Large intestine (tissue), 3 donors: ENCODE measurements at regions not wholly inside any gene's neighbourhood (a gene's known extent, or its start where the extent isn't known, plus 50 kb on each side); places are given as distances from the start of the nearest gene placed in this dataset.
A peak's percentile ranks its signal among the peaks of the same experiment; 100 is the strongest.

Experiments used
- DNase-seq, 2 donors: peaks; one replicate each; pipeline versions ENCODE4 v3.0.0 to v3.0.0-alpha.2; 2013
- H3K27ac ChIP-seq: one replicate; pipeline ENCODE4 v1.5.1; 2013; ENCODE audit warnings: low read length
- H3K27me3 ChIP-seq: 2 replicates; pipeline ENCODE4 v1.6.1; 2013; ENCODE audit warnings: low read length; ENCODE audit not compliant: control insufficient read depth, insufficient read depth
- H3K36me3 ChIP-seq: 2 replicates; pipeline ENCODE4 v1.6.1; 2013; ENCODE audit warnings: low read length; ENCODE audit not compliant: control insufficient read depth, insufficient read depth
- H3K4me1 ChIP-seq: one replicate; pipeline ENCODE4 v1.6.1; 2013; ENCODE audit warnings: low read length; ENCODE audit not compliant: control insufficient read depth, insufficient read depth
- H3K4me3 ChIP-seq: one replicate; pipeline ENCODE4 v1.5.1; 2013; ENCODE audit warnings: low read length
- H3K9me3 ChIP-seq: one replicate; pipeline ENCODE4 v1.6.1; 2013; ENCODE audit warnings: mild to moderate bottlenecking, low read depth, low read length, moderate library complexity; ENCODE audit not compliant: control insufficient read depth
- WGBS: methylation state at CpG from one replicate; pipeline ENCODE4 v1.1.5; 2013; ENCODE audit warnings: low lambda C conversion rate; ENCODE audit not compliant: insufficient coverage; 5-methylcytosine and 5-hydroxymethylcytosine counted together

GRCh38 chr15:35974052-35974451, 428.1 kb upstream of the DPH6 start:
- no peak overlapping the region for H3K4me3 ChIP-seq
- WGBS, result 75% methylated on average over 2 of the region's 3 CpGs
- no peak overlapping the region for H3K27ac ChIP-seq
- no peaks in the 10 kb centered on the region for H3K36me3 ChIP-seq
- DNase-seq, result no peak
- no peaks in the 10 kb centered on the region for H3K4me1 ChIP-seq
- no peaks in the 10 kb centered on the region for H3K9me3 ChIP-seq
- no peaks in the 10 kb centered on the region for H3K27me3 ChIP-seq

GRCh38 chr15:35975941-35976340, 430.0 kb upstream of the DPH6 start:
- no peak for DNase-seq
- WGBS, result 92% methylated on average over 2 of the region's 4 CpGs
- no peaks in the 10 kb centered on the region for H3K4me1 ChIP-seq

DNA sequence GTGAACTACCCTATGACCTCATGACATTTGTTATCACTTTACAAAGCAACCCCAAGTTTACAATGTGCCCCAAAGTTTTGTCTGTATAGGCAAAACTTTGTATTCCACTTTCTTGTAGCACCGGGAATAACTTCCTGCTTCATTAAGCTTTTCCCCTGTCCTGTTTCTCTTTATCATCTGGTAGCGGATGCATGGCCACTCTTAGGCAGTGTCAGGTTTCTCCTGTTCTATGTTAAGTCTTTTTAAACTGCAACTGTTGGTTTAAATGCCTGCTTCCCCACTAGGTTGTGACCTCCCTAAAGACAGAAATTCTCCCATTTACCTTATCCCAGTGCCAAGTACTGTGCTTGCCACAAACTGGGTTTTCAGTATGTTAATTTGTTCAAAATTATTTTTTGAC, 433.6 kb upstream of the DPH6 start:
- no peak for DNase-seq
- Histone ChIP-seq H3K9me3 (no peaks in the 10 kb centered on the region), H3K27ac (no peak overlapping the region), H3K4me1 (no peaks in the 10 kb centered on the region), H3K36me3 (no peaks in the 10 kb centered on the region), H3K27me3 (no peaks in the 10 kb centered on the region), H3K4me3 (no peak overlapping the region)
- 100% methylated on average over 1 of the region's 2 CpGs for WGBS

More at GRCh38 chr15:35975941-35976340, 430.0 kb upstream of the DPH6 start:
- H3K27me3 ChIP-seq, result no peaks in the 10 kb centered on the region
- no peak overlapping the region for H3K4me3 ChIP-seq
- no peaks in the 10 kb centered on the region for H3K9me3 ChIP-seq
- no peaks in the 10 kb centered on the region for H3K36me3 ChIP-seq
- H3K27ac ChIP-seq, result no peak overlapping the region

GRCh38 chr15:35980719-35981118, 434.8 kb upstream of the DPH6 start:
- Histone ChIP-seq H3K9me3 (no peaks in the 10 kb centered on the region), H3K4me1 (no peaks in the 10 kb centered on the region), H3K27ac (no peak overlapping the region), H3K27me3 (no peaks in the 10 kb centered on the region), H3K4me3 (no peak overlapping the region), H3K36me3 (no peaks in the 10 kb centered on the region)
- peak in 1 of 2 donors; percentile 47 for DNase-seq

DNA sequence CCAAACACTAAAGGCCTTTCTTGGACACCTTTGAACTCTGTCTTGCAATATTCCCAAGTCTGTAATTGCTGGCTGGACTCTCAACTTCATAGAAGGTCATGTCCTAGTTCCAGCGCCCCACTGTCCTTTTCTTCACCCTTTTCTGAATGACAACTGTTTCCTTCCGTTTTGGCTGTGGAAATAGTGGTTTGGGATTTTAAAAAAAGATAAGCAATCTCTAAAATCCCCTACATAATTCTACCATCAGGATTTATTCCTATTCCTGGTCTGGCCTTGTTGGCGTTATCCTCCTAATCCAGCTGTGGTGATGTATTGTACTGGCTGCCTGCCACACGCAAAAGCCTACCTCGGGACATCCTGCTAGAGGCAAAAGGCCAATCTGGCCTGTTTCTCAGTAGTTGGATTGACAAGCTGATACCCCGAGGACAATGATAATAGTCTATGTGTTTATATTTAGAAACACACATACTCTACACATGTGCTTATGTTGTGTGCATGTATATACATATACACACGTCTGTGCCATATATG, 440.3 kb upstream of the DPH6 start:
- Histone ChIP-seq H3K9me3 (no peaks in the 10 kb centered on the region), H3K4me1 (no peaks in the 10 kb centered on the region), H3K27ac (no peak overlapping the region), H3K4me3 (no peak overlapping the region), H3K27me3 (no peaks in the 10 kb centered on the region), H3K36me3 (no peaks in the 10 kb centered on the region)
- peak in 1 of 2 donors; percentile 31 for DNase-seq
- 100% methylated on average over 1 of the region's 7 CpGs for WGBS

DNA sequence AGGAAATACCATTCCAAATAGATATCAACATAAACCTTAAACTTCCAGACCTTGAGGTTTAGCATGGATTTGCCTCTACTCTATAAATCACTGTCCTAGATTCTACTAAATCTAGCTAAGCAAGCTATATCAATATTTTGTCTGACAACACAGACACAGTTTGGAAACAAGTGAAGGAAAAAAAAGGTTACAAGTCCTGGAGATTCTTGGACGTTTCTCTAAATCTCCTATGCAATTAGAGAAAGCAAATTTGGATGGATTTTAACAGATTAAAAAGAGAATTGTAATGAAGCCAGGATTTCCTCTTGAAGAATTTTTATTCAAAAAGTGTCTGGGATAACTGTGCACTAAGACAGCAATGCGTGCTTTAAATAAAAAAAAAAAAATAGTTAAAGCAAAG, 441.1 kb upstream of the DPH6 start:
- Histone ChIP-seq H3K9me3 (no peaks in the 10 kb centered on the region), H3K4me3 (no peak overlapping the region), H3K27ac (no peak overlapping the region), H3K36me3 (no peaks in the 10 kb centered on the region), H3K4me1 (peaks cover 4% of the 10 kb centered on the region), H3K27me3 (no peaks in the 10 kb centered on the region)
- DNase-seq, result no peak
- WGBS, result 91% methylated on average over 1 of the region's 2 CpGs

GRCh38 chr15:35991386-35991785, 445.4 kb upstream of the DPH6 start:
- H3K4me3 ChIP-seq, result no peak overlapping the region
- 20% methylated on average over 1 of the region's 3 CpGs for WGBS
- DNase-seq, result peak; percentile 54 to 76
- H3K9me3 ChIP-seq, result no peaks in the 10 kb centered on the region
- no peaks in the 10 kb centered on the region for H3K36me3 ChIP-seq
- peaks cover 4% of the 10 kb centered on the region for H3K4me1 ChIP-seq
- H3K27ac ChIP-seq, result peak overlapping the region; percentile 0
- H3K27me3 ChIP-seq, result no peaks in the 10 kb centered on the region

- DNase-seq, result no peak
- Histone ChIP-seq H3K9me3 (no peaks in the 10 kb centered on the region), H3K27ac (no peak overlapping the region), H3K4me1 (peaks cover 4% of the 10 kb centered on the region), H3K27me3 (no peaks in the 10 kb centered on the region), H3K36me3 (no peaks in the 10 kb centered on the region), H3K4me3 (no peak overlapping the region)
- WGBS, result 91% methylated on average over 1 of the region's 2 CpGs
Observed at GRCh38 chr15:35992791-35993190, 446.8 kb upstream of the DPH6 start.

GRCh38 chr15:35993196-35993595, 447.2 kb upstream of the DPH6 start:
- Histone ChIP-seq H3K36me3 (no peaks in the 10 kb centered on the region), H3K27ac (no peak overlapping the region), H3K4me3 (no peak overlapping the region), H3K9me3 (no peaks in the 10 kb centered on the region), H3K4me1 (peaks cover 4% of the 10 kb centered on the region), H3K27me3 (no peaks in the 10 kb centered on the region)
- DNase-seq, result no peak

DNA sequence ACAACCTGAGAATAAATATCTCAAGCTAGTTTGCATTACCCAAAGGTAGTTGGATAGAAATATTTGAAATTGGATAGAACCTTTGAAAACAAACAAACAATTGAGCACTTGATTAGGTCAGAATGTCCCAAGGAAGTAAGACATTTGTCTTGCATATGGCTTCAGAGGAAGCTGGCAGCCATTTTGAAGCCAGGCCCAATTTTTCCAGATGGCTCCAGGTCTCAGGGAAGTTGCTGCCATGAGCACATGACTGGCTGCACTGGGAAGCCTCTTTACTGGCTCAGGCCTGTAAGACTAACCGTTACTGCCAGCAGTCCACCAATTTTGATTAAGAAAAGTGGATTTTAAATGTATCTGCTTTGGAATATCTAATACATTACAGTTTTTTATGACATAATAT, 448.9 kb upstream of the DPH6 start:
- no peak for DNase-seq
- Histone ChIP-seq H3K4me3 (no peak overlapping the region), H3K27ac (no peak overlapping the region), H3K9me3 (no peaks in the 10 kb centered on the region), H3K4me1 (peaks cover 4% of the 10 kb centered on the region), H3K27me3 (no peaks in the 10 kb centered on the region), H3K36me3 (no peaks in the 10 kb centered on the region)
- WGBS, result no CpG with 5 or more reads among the region's 1 CpG

GRCh38 chr15:35998663-35999602, 453.0 kb upstream of the DPH6 start:
- WGBS, result no CpG with 5 or more reads among the region's 7 CpGs
- no peak for DNase-seq
- H3K4me3 ChIP-seq, result no peak overlapping the region
- H3K27me3 ChIP-seq, result no peaks in the 10 kb centered on the region
- H3K36me3 ChIP-seq, result no peaks in the 10 kb centered on the region
- no peaks in the 10 kb centered on the region for H3K9me3 ChIP-seq
- H3K27ac ChIP-seq, result no peak overlapping the region
- no peaks in the 10 kb centered on the region for H3K4me1 ChIP-seq
